Activated T-helper 1 cell treated with anti-CD3 and anti-CD28 coated beads, Interleukin-12 subunit alpha, Interleukin-12 subunit beta, Interleukin-2, Interleukin-4 antibody, amounts not matched to agents 30 ng/mL and 10 ng/mL and 1 ng/mL, durations not matched to agents 14 hours and 24 hours and 36 hours (primary cell): ENCODE measurements at regions not wholly inside any gene's neighbourhood (a gene's known extent, or its start where the extent isn't known, plus 50 kb on each side); places are given as distances from the start of the nearest gene placed in this dataset.

ENCODE experiments used
- DNase-seq: peaks from one replicate; pipeline ENCODE4 v3.0.0; 2021; ENCODE audit warnings: low spot score
- H3K27ac Mint-ChIP-seq: one replicate; pipeline ENCODE4 v1.8.0; 2021; ENCODE audit warnings: mild to moderate bottlenecking, mixed read lengths
- H3K27me3 Mint-ChIP-seq: one replicate; pipeline ENCODE4 v1.8.0; 2022; ENCODE audit warnings: mild to moderate bottlenecking, moderate library complexity, mixed read lengths; ENCODE audit not compliant: insufficient read depth
- H3K36me3 Mint-ChIP-seq: one replicate; pipeline ENCODE4 v1.8.0; 2021; ENCODE audit warnings: low read depth, mixed read lengths
- H3K4me1 Mint-ChIP-seq: one replicate; pipeline ENCODE4 v1.8.0; 2021; ENCODE audit warnings: low read depth, mixed read lengths
- H3K4me3 Mint-ChIP-seq: one replicate; pipeline ENCODE4 v1.8.0; 2021; ENCODE audit warnings: mild to moderate bottlenecking, moderate library complexity, mixed read lengths
- H3K9me3 Mint-ChIP-seq: one replicate; pipeline ENCODE4 v1.8.0; 2021; ENCODE audit warnings: mixed read lengths
- intact Hi-C: fragments of 100-400 bp; cut with micrococcal nuclease; formaldehyde crosslinking; loops from one replicate; pipeline ENCODE4 v1.15.1; 2024

DNA sequence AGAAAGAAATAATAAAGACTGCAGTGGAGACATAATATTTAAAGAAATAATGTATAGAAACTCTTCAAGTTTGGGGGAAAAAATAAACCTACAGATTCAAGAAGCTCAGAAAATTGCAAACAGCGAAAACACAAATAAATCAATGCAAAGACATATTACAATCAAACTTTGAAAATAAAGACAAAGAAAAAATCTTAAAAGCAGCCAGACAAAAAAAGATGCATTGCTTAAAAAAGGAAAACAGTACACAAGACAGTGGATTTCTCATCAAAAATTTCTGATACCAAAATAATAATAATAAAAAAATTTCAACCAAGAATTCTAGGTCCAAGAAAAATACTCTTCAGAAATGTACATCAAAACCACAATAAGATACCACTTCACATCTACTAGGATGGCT, 681.0 kb downstream of the UQCRFS1 start:
- Mint-ChIP-seq H3K27me3 (no peaks in the 10 kb centered on the region), H3K4me1 (no peaks in the 10 kb centered on the region), H3K27ac (no peak overlapping the region), H3K4me3 (no peak overlapping the region), H3K9me3 (peaks cover 1% of the 10 kb centered on the region), H3K36me3 (no peaks in the 10 kb centered on the region)
- DNase-seq: no peak
- intact Hi-C loops: no loop called here

DNA sequence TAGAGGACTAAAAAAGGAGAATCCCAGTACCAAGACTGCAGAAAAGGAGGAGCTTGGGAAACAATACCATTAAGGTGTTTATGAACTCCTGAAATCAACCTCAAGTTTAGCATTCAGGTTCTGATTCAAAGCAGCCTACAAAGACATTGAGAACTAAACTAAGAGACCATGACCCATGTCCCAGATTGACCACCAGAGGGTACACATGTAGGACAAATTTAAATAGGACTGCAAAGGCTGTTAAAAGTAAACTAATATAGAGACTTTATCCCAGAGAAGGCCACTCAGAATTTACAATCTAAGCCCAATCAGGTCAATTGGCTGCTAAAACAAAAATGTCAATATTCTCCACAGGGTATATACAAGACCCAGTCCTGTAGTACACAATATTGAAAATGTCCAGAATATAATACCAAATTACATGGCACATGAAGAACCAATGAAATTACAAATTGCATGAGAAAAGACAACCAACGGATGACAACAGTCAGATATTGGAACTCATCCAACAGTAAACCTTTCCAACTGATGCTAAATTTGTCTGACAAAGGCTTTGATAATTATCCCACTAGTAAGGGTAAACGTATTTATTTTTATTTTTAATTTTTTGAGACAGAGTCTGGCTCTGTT, 682.4 kb downstream of the UQCRFS1 start:
- H3K9me3 Mint-ChIP-seq: no peaks in the 10 kb centered on the region
- no peaks in the 10 kb centered on the region for H3K27me3 Mint-ChIP-seq
- intact Hi-C loops: no loop called here
- H3K4me1 Mint-ChIP-seq: no peaks in the 10 kb centered on the region
- no peak overlapping the region for H3K4me3 Mint-ChIP-seq
- H3K36me3 Mint-ChIP-seq: no peaks in the 10 kb centered on the region
- no peak overlapping the region for H3K27ac Mint-ChIP-seq
- DNase-seq: no peak

DNA sequence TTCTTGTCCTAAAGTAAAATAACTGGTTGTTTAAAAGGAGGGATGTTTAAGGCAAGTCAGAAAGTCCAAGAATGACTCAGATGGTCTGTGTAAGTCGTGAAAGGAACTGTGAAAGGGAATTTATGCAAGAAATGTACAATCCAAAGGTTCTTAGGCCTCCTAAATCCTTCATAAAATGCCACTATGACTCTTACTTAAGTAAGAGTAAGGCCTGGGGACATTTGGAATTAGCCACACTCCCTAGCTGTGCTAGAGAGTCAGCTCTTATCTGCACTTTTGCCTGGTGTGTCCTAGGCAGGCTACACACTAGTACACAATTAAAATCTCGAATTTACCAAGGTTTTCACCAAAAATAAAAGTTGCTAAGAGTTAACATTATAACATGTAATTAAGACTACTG, 686.9 kb downstream of the UQCRFS1 start:
- Mint-ChIP-seq H3K27me3 (no peaks in the 10 kb centered on the region), H3K9me3 (peaks cover 5% of the 10 kb centered on the region), H3K4me1 (no peaks in the 10 kb centered on the region), H3K36me3 (no peaks in the 10 kb centered on the region), H3K27ac (no peak overlapping the region), H3K4me3 (no peak overlapping the region)
- intact Hi-C loops: no loop called here
- no peak for DNase-seq

DNA sequence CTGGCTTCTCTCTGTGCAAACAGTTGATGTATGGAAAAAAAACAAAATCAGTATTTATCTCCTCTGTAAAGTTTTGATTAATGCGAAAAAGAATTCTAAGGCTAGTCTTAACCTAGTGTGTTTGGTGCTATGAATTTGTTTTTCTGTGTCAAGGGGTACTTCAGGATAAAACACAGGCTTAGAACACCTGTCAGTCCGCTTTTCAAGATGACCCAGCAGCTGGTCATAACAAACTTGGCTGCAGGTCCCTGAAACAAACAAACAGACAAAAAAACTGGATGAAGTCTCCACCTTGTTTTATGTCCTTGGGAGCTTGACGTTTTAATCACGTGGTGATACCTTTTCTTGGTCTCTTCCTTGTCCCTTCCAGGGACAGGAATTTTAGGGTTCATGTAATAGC, 689.3 kb downstream of the UQCRFS1 start:
- no peak for DNase-seq

DNA sequence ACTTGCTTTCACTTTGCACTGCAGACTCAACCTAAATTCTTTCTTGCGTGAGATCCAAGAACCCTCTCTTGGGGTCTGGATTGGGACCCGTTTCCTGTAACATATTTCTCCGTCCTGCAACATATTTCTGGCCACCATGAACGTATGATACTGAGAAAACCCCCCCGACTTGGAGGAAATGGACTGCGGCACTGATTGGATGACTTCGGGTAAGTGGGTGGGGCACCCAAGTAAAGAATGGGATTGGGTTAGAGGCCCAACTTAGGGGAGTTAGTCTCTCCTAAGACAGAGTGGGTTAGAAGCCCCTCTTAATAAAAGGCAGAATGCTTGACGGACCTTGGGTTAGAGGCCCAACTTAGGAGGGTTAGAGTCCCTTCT, 690.4 kb downstream of the UQCRFS1 start:
- H3K4me1 Mint-ChIP-seq: no peaks in the 10 kb centered on the region
- intact Hi-C loops: no loop called here
- no peaks in the 10 kb centered on the region for H3K36me3 Mint-ChIP-seq
- H3K9me3 Mint-ChIP-seq: peaks cover 5% of the 10 kb centered on the region
- no peak for DNase-seq
- H3K27ac Mint-ChIP-seq: no peak overlapping the region
- H3K27me3 Mint-ChIP-seq: peaks cover 2% of the 10 kb centered on the region
- H3K4me3 Mint-ChIP-seq: no peak overlapping the region

More for the DNA sequence above, 689.3 kb downstream of the UQCRFS1 start:
- Mint-ChIP-seq H3K4me1 (no peaks in the 10 kb centered on the region), H3K9me3 (peaks cover 5% of the 10 kb centered on the region), H3K27ac (no peak overlapping the region), H3K27me3 (no peaks in the 10 kb centered on the region), H3K36me3 (no peaks in the 10 kb centered on the region), H3K4me3 (no peak overlapping the region)
- intact Hi-C loops: no loop called here

DNA sequence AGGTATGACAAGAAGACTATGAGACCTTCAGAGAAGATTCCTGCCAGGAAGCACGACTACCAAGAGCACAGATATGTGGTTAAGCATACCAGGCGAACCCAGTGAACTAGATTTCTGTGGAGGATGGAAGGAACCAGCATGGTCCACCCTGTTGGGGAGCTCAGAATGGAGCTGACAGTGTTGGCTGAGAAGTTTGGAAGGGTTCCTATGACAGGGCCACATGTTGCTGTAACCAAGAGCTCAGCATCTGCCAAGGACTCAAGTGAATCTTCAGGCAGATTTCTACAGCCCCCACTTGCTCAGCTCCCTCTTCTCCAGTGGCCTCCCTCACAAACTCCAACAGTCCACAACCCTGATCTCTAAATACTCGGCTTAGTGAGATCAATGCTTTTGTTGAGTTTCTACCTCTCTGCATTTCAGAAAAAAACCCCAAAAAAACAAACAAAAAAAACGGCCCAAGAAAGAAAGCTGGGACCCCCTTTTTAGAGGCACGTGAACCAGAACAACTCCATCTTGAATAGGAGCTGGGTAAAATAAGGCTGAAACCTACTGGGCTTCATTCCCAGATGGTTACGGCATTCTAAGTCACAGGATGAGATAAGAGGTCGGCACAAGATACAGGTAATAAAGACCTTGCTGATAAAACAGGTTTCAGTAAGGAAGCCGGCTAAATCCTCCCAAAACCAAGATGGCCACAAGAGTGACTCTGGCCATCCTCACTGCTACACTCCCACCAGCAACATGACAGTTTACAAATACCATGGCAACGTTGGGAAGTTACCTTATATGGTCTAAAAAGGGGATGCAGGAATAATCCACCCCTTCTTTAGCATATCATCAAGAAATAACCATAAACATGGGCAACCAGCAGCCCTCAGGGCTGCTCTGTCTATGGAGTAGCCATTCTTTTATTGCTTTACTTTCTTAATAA, 691.1 kb downstream of the UQCRFS1 start:
- intact Hi-C loops: no loop called here
- Mint-ChIP-seq H3K36me3 (no peaks in the 10 kb centered on the region), H3K9me3 (peaks cover 5% of the 10 kb centered on the region), H3K27me3 (peaks cover 2% of the 10 kb centered on the region), H3K4me3 (no peak overlapping the region), H3K27ac (no peak overlapping the region), H3K4me1 (no peaks in the 10 kb centered on the region)
- DNase-seq: no peak

DNA sequence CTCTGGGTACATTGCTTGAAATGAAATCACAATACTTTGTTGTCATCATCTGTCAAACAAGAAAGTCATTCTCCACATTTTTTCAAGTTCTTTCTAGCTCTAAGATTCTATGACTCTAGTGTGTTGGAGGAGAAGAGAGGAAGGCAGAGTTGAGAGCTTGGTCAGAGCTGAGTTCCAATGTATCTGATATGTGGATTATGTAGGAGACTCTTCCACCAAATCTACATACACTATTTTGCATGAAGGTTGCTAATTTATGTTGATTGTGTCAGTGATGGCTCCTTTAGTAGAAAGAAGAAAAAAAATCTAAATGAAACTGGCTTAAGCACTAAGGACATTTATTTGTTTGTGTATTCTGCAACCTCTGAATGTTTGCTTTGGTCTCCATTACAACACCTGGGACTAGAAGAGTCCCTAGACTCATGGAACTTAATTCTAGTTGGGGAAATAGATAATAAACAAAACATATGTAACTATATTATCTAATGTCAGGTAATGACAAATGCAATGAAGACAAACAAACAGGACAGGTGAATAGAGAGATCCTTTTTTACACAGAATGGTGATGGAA, 691.9 kb downstream of the UQCRFS1 start:
- H3K4me3 Mint-ChIP-seq: no peak overlapping the region
- H3K27ac Mint-ChIP-seq: no peak overlapping the region
- no peaks in the 10 kb centered on the region for H3K4me1 Mint-ChIP-seq
- H3K9me3 Mint-ChIP-seq: peaks cover 5% of the 10 kb centered on the region
- no peaks in the 10 kb centered on the region for H3K36me3 Mint-ChIP-seq
- intact Hi-C loops: no loop called here
- no peak for DNase-seq
- H3K27me3 Mint-ChIP-seq: peaks cover 2% of the 10 kb centered on the region

DNA sequence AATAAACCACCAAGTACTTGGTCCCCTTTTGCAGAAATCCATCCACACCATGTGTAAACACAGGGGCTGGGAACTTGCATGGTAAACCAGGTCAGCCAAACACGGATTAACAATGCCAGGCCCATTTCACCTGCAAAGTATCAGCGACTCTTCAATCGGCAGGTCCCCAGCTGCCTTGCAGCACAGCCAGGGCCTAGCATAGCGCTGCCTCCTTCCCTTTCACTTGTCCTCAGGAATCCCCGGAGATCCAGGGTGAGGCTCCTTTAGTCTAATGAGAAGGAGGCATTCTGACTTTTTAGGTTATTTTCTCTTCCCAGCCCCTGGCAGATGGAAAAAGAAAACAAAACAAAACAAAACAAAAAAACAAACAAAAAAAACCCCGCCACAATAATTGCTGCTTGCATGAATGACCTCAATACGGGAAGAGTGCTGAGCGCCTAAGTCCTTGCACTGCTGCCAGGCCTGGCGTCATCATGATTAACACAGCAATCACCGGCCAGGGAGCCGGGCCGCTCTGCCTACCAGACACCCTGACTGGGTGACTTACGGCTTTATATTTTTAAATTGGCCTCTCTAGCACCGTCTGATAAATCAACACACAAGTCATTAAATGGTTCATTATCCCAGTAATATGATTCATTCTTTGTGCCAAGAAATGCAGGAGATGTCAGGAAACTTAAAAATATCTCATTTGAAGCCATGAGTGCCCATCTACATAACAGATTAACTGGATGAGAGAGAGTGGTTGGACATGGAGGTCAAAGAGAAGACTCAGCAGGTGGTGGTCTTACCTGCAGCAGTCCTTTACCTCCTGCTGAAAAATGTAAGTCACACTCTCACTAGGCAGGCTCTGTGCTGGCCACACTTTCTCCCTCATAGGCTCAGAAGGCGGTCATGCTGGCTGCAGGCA, 692.7 kb downstream of the UQCRFS1 start:
- DNase-seq: no peak
- Mint-ChIP-seq H3K27me3 (peaks cover 2% of the 10 kb centered on the region), H3K4me3 (no peak overlapping the region), H3K27ac (no peak overlapping the region), H3K9me3 (peaks cover 5% of the 10 kb centered on the region), H3K36me3 (no peaks in the 10 kb centered on the region), H3K4me1 (no peaks in the 10 kb centered on the region)
- intact Hi-C loops: no loop called here

DNA sequence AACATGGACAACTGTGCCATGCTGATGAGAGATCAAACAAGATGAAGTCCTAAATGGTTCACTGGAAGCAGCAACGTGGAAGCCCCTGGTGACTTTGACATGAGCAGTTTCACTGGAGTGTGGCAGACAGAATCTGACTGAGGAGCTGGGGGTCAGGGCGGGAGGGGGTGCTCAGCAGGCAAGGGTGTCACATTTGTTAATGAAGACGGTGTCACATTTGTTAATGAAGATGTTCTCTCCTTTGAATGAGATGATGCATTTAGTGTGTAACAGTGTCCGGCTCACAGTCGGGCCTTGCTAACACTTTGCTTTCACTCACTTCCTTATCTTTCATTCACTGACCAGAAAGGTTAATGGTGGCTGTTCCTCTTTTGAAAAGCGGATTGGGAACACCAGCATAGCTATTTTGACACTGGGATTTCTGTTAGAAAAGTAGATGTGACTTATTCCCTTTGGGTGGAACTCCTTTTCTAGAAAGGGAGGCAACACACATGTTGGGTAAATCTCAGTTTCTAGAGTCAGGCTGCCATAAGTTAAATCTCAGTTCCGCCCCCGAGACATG, 693.7 kb downstream of the UQCRFS1 start:
- intact Hi-C loops: no loop called here
- DNase-seq: no peak
- H3K4me3 Mint-ChIP-seq: no peak overlapping the region
- H3K36me3 Mint-ChIP-seq: no peaks in the 10 kb centered on the region
- no peaks in the 10 kb centered on the region for H3K4me1 Mint-ChIP-seq
- H3K27ac Mint-ChIP-seq: no peak overlapping the region
- peaks cover 5% of the 10 kb centered on the region for H3K9me3 Mint-ChIP-seq
- peaks cover 2% of the 10 kb centered on the region for H3K27me3 Mint-ChIP-seq

DNA sequence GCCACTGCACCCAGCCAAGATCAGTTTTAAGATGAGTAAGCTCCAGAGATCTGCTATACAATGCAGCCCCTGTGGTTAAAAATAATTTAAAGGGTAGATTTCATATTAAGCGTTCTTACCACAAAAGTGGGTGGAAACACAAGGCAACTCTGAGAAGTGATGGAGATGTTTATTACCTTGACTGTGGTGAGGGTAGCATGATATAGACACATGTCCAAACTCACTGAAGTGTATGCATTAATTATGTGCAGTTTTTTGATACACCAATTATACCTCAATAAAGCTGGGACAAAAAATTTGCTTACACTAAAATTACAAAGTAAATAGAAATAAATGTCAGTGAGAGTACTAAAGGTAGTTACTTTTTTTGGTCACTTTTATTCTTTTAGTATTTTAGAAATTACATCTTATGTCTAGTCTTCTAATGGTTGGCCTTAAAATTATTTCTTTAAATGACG, 696.5 kb downstream of the UQCRFS1 start:
- Mint-ChIP-seq H3K36me3 (no peaks in the 10 kb centered on the region), H3K9me3 (no peaks in the 10 kb centered on the region)

DNA sequence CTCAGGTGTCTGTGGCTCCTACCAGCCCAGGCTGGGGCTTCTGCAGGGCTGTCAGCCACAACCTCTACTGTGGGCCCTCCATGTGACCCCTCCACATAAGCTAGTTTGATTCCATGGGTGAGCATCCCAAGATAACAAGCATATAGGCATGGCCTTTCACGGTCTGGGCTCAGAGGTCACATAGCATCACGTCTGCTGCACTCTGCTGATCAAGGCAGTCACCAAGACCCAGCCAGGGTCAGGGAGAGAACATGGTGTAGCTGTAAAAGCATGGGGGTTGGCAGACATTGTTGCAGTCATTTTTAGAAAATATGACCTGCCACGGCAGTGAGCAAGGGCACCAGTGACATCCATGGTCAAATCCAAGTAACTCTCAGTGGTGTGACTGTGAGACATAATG, 698.8 kb downstream of the UQCRFS1 start:
- Mint-ChIP-seq H3K9me3 (no peaks in the 10 kb centered on the region), H3K4me3 (no peak overlapping the region), H3K27ac (no peak overlapping the region), H3K4me1 (no peaks in the 10 kb centered on the region), H3K36me3 (no peaks in the 10 kb centered on the region), H3K27me3 (peaks cover 2% of the 10 kb centered on the region)
- DNase-seq: no peak
- intact Hi-C loops: no loop called here

More for the DNA sequence above, 696.5 kb downstream of the UQCRFS1 start:
- Mint-ChIP-seq H3K27ac (no peak overlapping the region), H3K4me1 (no peaks in the 10 kb centered on the region), H3K27me3 (peaks cover 2% of the 10 kb centered on the region), H3K4me3 (no peak overlapping the region)
- DNase-seq: no peak
- intact Hi-C loops: no loop called here

DNA sequence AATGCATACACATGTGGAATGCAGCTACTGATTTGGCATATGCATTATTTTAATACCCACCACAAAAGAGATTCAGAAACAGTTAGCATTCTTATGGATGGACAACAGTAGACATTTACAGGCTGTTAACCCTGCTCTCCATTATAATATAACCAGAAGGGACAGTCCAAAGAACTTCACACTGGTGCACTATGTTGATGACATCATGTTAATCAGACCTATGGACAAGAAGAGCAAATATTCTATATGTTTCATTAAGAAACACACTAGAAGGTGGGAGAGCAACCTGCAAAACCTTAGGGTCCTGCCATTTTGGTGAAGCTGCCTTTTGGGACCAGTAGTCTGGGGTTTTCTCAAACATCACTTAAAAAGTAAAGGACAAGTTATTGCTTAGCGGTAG, 701.3 kb downstream of the UQCRFS1 start:
- intact Hi-C loops: no loop called here

More for the DNA sequence above, 701.3 kb downstream of the UQCRFS1 start:
- Mint-ChIP-seq H3K4me1 (peaks cover 6% of the 10 kb centered on the region), H3K27me3 (no peaks in the 10 kb centered on the region), H3K4me3 (no peak overlapping the region), H3K36me3 (no peaks in the 10 kb centered on the region), H3K27ac (no peak overlapping the region), H3K9me3 (no peaks in the 10 kb centered on the region)
- no peak for DNase-seq
